Cardiac muscle cell (in vitro differentiated cells and primary cell): ENCODE measurements at regions not wholly inside any gene's neighbourhood (a gene's known extent, or its start where the extent isn't known, plus 50 kb on each side); places are given as distances from the start of the nearest gene placed in this dataset.
"Not testable (repeated sequence)": the region's sequence is repeated elsewhere in the genome, so short reads cannot be mapped to it uniquely, and the experiment has no call there.

ENCODE experiments used
- DNase-seq, 2 donors: peaks; one replicate each; pipeline versions ENCODE4 v3.0.0 to v3.0.0-alpha.2; 2010 to 2017; ENCODE audit warnings: low read depth in 1 of 2, low spot score in 1 of 2
- H3K27ac ChIP-seq: fragments of 200-600 bp; sonication (generic); 2 replicates; pipeline ENCODE4 v1.5.1; 2016
- H3K27me3 ChIP-seq: fragments of 200-600 bp; sonication (generic); 2 replicates; pipeline ENCODE4 v1.6.0; 2016; ENCODE audit warnings: control low read depth
- H3K36me3 ChIP-seq: fragments of 200-600 bp; sonication (generic); 2 replicates; pipeline ENCODE4 v1.5.1; 2016; ENCODE audit warnings: control low read depth
- H3K4me1 ChIP-seq: fragments of 200-600 bp; sonication (generic); 2 replicates; pipeline ENCODE4 v1.8.1; 2017; ENCODE audit warnings: low read depth, mild to moderate bottlenecking, mixed run types
- H3K4me3 ChIP-seq: fragments of 200-600 bp; sonication (generic); 2 replicates; pipeline ENCODE4 v1.5.1; 2016; ENCODE audit warnings: mild to moderate bottlenecking
- H3K9me3 ChIP-seq: fragments of 200-600 bp; sonication (generic); 2 replicates; pipeline ENCODE4 v1.5.1; 2017; ENCODE audit warnings: low read depth, mild to moderate bottlenecking, control low read depth
- CTCF ChIP-seq: IDR thresholded peaks from 2 replicates; pipeline ENCODE4 v1.5.1; 2012; ENCODE audit warnings: low read depth, mild to moderate bottlenecking, low read length

GRCh38 chr1:170808216-170808885 lies 127.0 kb upstream of the MROH9 start:
- DNase-seq: no peak
- TF ChIP-seq CTCF: no peak
- H3K4me1 ChIP-seq: no peaks in the 10 kb centered on the region
- H3K9me3 ChIP-seq: no peaks in the 10 kb centered on the region
- no peaks in the 10 kb centered on the region for H3K27me3 ChIP-seq
- no peak overlapping the region for H3K4me3 ChIP-seq
- no peaks in the 10 kb centered on the region for H3K36me3 ChIP-seq
- no peak overlapping the region for H3K27ac ChIP-seq

GRCh38 chr1:170811013-170811412 lies 124.3 kb upstream of the MROH9 start:
- not testable (repeated sequence) for H3K27ac ChIP-seq, H3K4me1 ChIP-seq, H3K4me3 ChIP-seq, H3K36me3 ChIP-seq, H3K27me3 ChIP-seq, H3K9me3 ChIP-seq, DNase-seq

- H3K27me3 ChIP-seq: no peaks in the 10 kb centered on the region
- H3K36me3 ChIP-seq: no peaks in the 10 kb centered on the region
- H3K4me3 ChIP-seq: no peak overlapping the region
- DNase-seq: no peak
- no peaks in the 10 kb centered on the region for H3K9me3 ChIP-seq
- H3K27ac ChIP-seq: no peak overlapping the region
- H3K4me1 ChIP-seq: no peaks in the 10 kb centered on the region
- TF ChIP-seq CTCF: no peak
These were observed 115.6 kb upstream of the MROH9 start for GRCh38 chr1:170819781-170820180.

- H3K4me1 ChIP-seq: no peaks in the 10 kb centered on the region
- TF ChIP-seq CTCF: no peak
- H3K4me3 ChIP-seq: no peak overlapping the region
- no peak for DNase-seq
- no peaks in the 10 kb centered on the region for H3K27me3 ChIP-seq
- no peak overlapping the region for H3K27ac ChIP-seq
- H3K36me3 ChIP-seq: no peaks in the 10 kb centered on the region
- H3K9me3 ChIP-seq: no peaks in the 10 kb centered on the region
These were observed 112.2 kb upstream of the MROH9 start for GRCh38 chr1:170823120-170823519.

- no peak for DNase-seq
- H3K36me3 ChIP-seq: no peaks in the 10 kb centered on the region
- no peak for TF ChIP-seq CTCF
- no peaks in the 10 kb centered on the region for H3K27me3 ChIP-seq
- H3K9me3 ChIP-seq: no peaks in the 10 kb centered on the region
- H3K4me3 ChIP-seq: no peak overlapping the region
- no peaks in the 10 kb centered on the region for H3K4me1 ChIP-seq
- H3K27ac ChIP-seq: no peak overlapping the region
These were observed 104.1 kb upstream of the MROH9 start for GRCh38 chr1:170831276-170831675.

GRCh38 chr1:170836141-170836540 lies 99.2 kb upstream of the MROH9 start:
- DNase-seq: peak in 1 of 2 donors; percentile 9

More at GRCh38 chr1:170836141-170836540, 99.2 kb upstream of the MROH9 start:
- Histone ChIP-seq H3K27ac (no peak overlapping the region), H3K27me3 (no peaks in the 10 kb centered on the region), H3K4me3 (no peak overlapping the region), H3K4me1 (no peaks in the 10 kb centered on the region), H3K9me3 (no peaks in the 10 kb centered on the region), H3K36me3 (no peaks in the 10 kb centered on the region)
- no peak for TF ChIP-seq CTCF
